HepG2 (cell line): ENCODE measurements at regions not wholly inside any gene's neighbourhood (a gene's known extent, or its start where the extent isn't known, plus 50 kb on each side); places are given as distances from the start of the nearest gene placed in this dataset.

Experiments
- ATF7-NPFF ChIP-seq: sonication (generic); formaldehyde crosslinking; IDR thresholded peaks from 2 replicates; pipeline ENCODE4 v1.8.1; 2023; ENCODE audit warnings: mild to moderate bottlenecking, low read depth, missing genetic modification reagents, moderate library complexity
- CEBPB ChIP-seq: IDR thresholded peaks from 2 replicates; pipeline ENCODE4 v1.6.1; 2011; ENCODE audit warnings: low read depth, low read length, improper control_type of control experiment, borderline replicate concordance
- CHD2 ChIP-seq: IDR thresholded peaks from 2 replicates; pipeline ENCODE4 v1.6.1; 2011; ENCODE audit warnings: low read depth, low read length, improper control_type of control experiment
- EED ChIP-seq: sonication (generic); formaldehyde crosslinking; IDR thresholded peaks from 2 replicates; pipeline ENCODE4 v1.5.0; 2020; ENCODE audit warnings: mild to moderate bottlenecking, missing genetic modification reagents
- HDAC1 ChIP-seq: sonication (generic); formaldehyde crosslinking; IDR thresholded peaks from 2 replicates; pipeline ENCODE4 v1.5.1; 2020; ENCODE audit warnings: mild to moderate bottlenecking, missing genetic modification reagents
- HMGXB3 ChIP-seq: sonication (generic); formaldehyde crosslinking; IDR thresholded peaks from 2 replicates; pipeline ENCODE4 v1.4.0; 2020; ENCODE audit warnings: missing genetic modification reagents, borderline replicate concordance
- HNRNPK ChIP-seq: fragments of 200-400 bp; formaldehyde crosslinking; IDR thresholded peaks from 2 replicates; pipeline ENCODE4 v1.6.1; 2018; ENCODE audit warnings: low read length, low read depth, moderate library complexity, mild to moderate bottlenecking; ENCODE audit not compliant: poor library complexity, severe bottlenecking
- NCOA2 ChIP-seq: sonication (generic); formaldehyde crosslinking; IDR thresholded peaks from 2 replicates; pipeline ENCODE4 v1.8.0; 2022; ENCODE audit warnings: inconsistent platforms
- ZFAT ChIP-seq: sonication (generic); formaldehyde crosslinking; conservative IDR thresholded peaks from 2 replicates; pipeline ENCODE4 v1.8.1; 2023; ENCODE audit warnings: missing genetic modification reagents, inconsistent platforms
- ZNF567 ChIP-seq: sonication (generic); formaldehyde crosslinking; IDR thresholded peaks from 2 replicates; pipeline ENCODE4 v1.8.1; 2023; ENCODE audit warnings: mild to moderate bottlenecking, missing genetic modification reagents, borderline replicate concordance
- ZNF644 ChIP-seq: IDR thresholded peaks from 2 replicates; pipeline ENCODE4 v1.6.1; 2016; ENCODE audit warnings: low read depth
- ZNF816 ChIP-seq: sonication (generic); formaldehyde crosslinking; IDR thresholded peaks from 2 replicates; pipeline ENCODE4 v1.8.0; 2022; ENCODE audit warnings: missing genetic modification reagents, mild to moderate bottlenecking, borderline replicate concordance
- TF ChIP-seq, protein P1 (sequence below): sonication (generic); formaldehyde crosslinking; IDR thresholded peaks from 2 replicates; pipeline ENCODE4 v1.4.0; 2020; ENCODE audit warnings: missing genetic modification reagents, borderline replicate concordance
- TF ChIP-seq, protein P2 (sequence below): IDR thresholded peaks from 2 replicates; pipeline ENCODE4 v1.4.0; 2020; ENCODE audit warnings: mild to moderate bottlenecking, missing genetic modification reagents

- TF ChIP-seq HMGXB3: peak; percentile 71; the same call in 1 of the 2 replicates
- TF ChIP-seq NCOA2 (CRISPR knock-in tag): peak; percentile 97
- TF ChIP-seq ATF7-NPFF: no peak
- peak; percentile 85 for TF ChIP-seq HDAC1 (CRISPR knock-in tag)
- TF ChIP-seq HNRNPK: no peak
- TF ChIP-seq CHD2: no peak
- no peak for TF ChIP-seq ZFAT (CRISPR knock-in tag)
- TF ChIP-seq ZNF644 (CRISPR knock-in tag): peak; percentile 84
- TF ChIP-seq EED: no peak
- no peak for TF ChIP-seq CEBPB
- no peak for TF ChIP-seq ZNF816 (CRISPR knock-in tag)
- TF ChIP-seq, protein P1, sequence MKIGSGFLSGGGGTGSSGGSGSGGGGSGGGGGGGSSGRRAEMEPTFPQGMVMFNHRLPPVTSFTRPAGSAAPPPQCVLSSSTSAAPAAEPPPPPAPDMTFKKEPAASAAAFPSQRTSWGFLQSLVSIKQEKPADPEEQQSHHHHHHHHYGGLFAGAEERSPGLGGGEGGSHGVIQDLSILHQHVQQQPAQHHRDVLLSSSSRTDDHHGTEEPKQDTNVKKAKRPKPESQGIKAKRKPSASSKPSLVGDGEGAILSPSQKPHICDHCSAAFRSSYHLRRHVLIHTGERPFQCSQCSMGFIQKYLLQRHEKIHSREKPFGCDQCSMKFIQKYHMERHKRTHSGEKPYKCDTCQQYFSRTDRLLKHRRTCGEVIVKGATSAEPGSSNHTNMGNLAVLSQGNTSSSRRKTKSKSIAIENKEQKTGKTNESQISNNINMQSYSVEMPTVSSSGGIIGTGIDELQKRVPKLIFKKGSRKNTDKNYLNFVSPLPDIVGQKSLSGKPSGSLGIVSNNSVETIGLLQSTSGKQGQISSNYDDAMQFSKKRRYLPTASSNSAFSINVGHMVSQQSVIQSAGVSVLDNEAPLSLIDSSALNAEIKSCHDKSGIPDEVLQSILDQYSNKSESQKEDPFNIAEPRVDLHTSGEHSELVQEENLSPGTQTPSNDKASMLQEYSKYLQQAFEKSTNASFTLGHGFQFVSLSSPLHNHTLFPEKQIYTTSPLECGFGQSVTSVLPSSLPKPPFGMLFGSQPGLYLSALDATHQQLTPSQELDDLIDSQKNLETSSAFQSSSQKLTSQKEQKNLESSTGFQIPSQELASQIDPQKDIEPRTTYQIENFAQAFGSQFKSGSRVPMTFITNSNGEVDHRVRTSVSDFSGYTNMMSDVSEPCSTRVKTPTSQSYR (CRISPR knock-in tag): peak; percentile 59; the same call in 1 of the 2 replicates
- TF ChIP-seq ZNF567 (CRISPR knock-in tag): no peak
- TF ChIP-seq, protein P2, sequence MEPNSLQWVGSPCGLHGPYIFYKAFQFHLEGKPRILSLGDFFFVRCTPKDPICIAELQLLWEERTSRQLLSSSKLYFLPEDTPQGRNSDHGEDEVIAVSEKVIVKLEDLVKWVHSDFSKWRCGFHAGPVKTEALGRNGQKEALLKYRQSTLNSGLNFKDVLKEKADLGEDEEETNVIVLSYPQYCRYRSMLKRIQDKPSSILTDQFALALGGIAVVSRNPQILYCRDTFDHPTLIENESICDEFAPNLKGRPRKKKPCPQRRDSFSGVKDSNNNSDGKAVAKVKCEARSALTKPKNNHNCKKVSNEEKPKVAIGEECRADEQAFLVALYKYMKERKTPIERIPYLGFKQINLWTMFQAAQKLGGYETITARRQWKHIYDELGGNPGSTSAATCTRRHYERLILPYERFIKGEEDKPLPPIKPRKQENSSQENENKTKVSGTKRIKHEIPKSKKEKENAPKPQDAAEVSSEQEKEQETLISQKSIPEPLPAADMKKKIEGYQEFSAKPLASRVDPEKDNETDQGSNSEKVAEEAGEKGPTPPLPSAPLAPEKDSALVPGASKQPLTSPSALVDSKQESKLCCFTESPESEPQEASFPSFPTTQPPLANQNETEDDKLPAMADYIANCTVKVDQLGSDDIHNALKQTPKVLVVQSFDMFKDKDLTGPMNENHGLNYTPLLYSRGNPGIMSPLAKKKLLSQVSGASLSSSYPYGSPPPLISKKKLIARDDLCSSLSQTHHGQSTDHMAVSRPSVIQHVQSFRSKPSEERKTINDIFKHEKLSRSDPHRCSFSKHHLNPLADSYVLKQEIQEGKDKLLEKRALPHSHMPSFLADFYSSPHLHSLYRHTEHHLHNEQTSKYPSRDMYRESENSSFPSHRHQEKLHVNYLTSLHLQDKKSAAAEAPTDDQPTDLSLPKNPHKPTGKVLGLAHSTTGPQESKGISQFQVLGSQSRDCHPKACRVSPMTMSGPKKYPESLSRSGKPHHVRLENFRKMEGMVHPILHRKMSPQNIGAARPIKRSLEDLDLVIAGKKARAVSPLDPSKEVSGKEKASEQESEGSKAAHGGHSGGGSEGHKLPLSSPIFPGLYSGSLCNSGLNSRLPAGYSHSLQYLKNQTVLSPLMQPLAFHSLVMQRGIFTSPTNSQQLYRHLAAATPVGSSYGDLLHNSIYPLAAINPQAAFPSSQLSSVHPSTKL (CRISPR knock-in tag): peak; percentile 99
Observed at GRCh38 chr14:61102549-61103466, 121.8 kb downstream of the SLC38A6 start (continued).
